PFSK-1 (cell line): ENCODE measurements at regions not wholly inside any gene's neighbourhood (a gene's known extent, or its start where the extent isn't known, plus 50 kb on each side); places are given as distances from the start of the nearest gene placed in this dataset.

Experiments
- FOXP2 ChIP-seq: optimal IDR thresholded peaks from 2 replicates; pipeline ENCODE3; 2011; ENCODE audit warnings: borderline replicate concordance, control low read depth, inconsistent platforms; ENCODE audit not compliant: insufficient read depth; ENCODE audit errors: extremely low read length, extremely low read depth
- POLR2AphosphoS5 ChIP-seq: IDR thresholded peaks from 2 replicates; pipeline ENCODE4 v1.6.1; 2012; ENCODE audit warnings: low read depth, mild to moderate bottlenecking, control low read depth, low read length, moderate library complexity
- SIN3A ChIP-seq: IDR thresholded peaks from 2 replicates; pipeline ENCODE4 v1.6.1; 2012; ENCODE audit warnings: mild to moderate bottlenecking, low read length, moderate library complexity, borderline replicate concordance; ENCODE audit not compliant: insufficient read depth
- TAF1 ChIP-seq: IDR thresholded peaks from 2 replicates; pipeline ENCODE4 v1.6.1; 2012; ENCODE audit warnings: low read length, control low read depth, borderline replicate concordance; ENCODE audit not compliant: insufficient read depth
- TF ChIP-seq, protein P1 (sequence below), 2 experiments: IDR thresholded peaks; 2 replicates each; pipeline versions ENCODE4 v1.6.1 to v1.8.0; 2011 to 2012; ENCODE audit warnings: low read depth in 2 of 2, low read length in 2 of 2, control low read depth in 1 of 2, inconsistent platforms in 1 of 2, mild to moderate bottlenecking in 1 of 2, moderate library complexity in 1 of 2; ENCODE audit not compliant: insufficient read depth in 1 of 2

DNA sequence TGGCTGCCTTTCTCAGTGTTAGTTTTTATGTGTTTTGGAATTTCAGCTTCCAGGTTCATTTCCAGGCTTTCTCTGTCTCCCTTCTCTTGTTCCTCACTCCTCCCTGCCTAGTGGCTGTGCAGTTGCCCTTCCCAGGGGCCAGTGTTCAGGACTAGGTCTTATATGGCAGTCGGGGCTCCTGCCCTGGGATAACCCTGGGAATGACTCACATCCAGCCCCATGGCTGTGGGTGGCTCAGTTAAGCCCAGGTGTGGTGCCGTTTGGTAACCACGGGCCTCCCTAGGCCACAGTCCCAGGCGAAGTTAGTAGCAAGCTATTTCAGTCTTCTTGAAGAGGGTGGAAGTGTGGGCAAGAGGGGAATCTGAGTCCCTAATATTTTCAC is 57.4 kb upstream of the DDR1 start:
- TF ChIP-seq SIN3A (no peak), POLR2AphosphoS5 (no peak), FOXP2 (no peak), TAF1 (no peak)
- TF ChIP-seq, protein P1, sequence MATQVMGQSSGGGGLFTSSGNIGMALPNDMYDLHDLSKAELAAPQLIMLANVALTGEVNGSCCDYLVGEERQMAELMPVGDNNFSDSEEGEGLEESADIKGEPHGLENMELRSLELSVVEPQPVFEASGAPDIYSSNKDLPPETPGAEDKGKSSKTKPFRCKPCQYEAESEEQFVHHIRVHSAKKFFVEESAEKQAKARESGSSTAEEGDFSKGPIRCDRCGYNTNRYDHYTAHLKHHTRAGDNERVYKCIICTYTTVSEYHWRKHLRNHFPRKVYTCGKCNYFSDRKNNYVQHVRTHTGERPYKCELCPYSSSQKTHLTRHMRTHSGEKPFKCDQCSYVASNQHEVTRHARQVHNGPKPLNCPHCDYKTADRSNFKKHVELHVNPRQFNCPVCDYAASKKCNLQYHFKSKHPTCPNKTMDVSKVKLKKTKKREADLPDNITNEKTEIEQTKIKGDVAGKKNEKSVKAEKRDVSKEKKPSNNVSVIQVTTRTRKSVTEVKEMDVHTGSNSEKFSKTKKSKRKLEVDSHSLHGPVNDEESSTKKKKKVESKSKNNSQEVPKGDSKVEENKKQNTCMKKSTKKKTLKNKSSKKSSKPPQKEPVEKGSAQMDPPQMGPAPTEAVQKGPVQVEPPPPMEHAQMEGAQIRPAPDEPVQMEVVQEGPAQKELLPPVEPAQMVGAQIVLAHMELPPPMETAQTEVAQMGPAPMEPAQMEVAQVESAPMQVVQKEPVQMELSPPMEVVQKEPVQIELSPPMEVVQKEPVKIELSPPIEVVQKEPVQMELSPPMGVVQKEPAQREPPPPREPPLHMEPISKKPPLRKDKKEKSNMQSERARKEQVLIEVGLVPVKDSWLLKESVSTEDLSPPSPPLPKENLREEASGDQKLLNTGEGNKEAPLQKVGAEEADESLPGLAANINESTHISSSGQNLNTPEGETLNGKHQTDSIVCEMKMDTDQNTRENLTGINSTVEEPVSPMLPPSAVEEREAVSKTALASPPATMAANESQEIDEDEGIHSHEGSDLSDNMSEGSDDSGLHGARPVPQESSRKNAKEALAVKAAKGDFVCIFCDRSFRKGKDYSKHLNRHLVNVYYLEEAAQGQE (IDR thresholded peaks at IDR 0.05; ENCODE audit: insufficient read depth in 1 of 2, low read depth in 2 of 2, low read length in 2 of 2), result no peak

DNA sequence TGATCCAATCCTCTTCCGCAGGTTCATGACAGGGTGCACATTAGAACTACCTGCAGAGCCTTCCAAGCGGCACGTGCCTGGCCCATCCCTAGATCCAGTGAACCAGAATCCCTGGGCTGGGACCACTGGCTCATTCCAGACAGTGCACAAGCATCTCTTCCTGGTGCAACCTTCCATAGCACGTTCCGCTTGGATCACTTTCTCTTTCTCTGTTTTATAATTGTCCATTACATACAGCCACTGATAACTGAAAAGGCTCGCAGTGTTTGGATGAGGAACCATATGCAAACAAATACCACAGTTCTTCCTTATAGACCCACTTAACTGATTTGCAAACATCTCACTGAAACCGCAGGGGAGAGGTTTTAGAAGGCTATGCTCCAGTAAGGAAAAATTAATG is 59.6 kb upstream of the DDR1 start:
- TF ChIP-seq TAF1, result no peak
- TF ChIP-seq FOXP2, result no peak
- TF ChIP-seq, protein P1 (IDR thresholded peaks at IDR 0.05; ENCODE audit: insufficient read depth in 1 of 2, low read depth in 2 of 2, low read length in 2 of 2), result no peak
- no peak for TF ChIP-seq POLR2AphosphoS5
- TF ChIP-seq SIN3A, result no peak

DNA sequence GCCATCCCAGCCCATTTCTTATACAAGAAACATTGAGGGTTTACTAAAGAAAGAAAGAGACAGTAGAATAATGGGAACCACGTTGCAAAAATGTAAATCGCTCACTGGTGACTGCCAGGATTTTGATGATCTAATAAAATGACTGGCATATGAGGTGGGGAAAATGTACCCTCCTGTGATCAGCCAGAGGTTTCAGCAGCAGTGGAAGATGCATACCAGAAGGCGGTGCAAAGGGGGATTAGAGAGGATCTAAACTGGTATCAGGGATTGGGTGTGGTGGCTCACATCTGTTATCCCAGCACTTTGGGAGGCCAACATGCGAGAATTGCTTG is 60.8 kb upstream of the DDR1 start:
- TF ChIP-seq FOXP2, result no peak
- TF ChIP-seq SIN3A, result no peak
- TF ChIP-seq, protein P1 (IDR thresholded peaks at IDR 0.05; ENCODE audit: insufficient read depth in 1 of 2, low read depth in 2 of 2, low read length in 2 of 2), result no peak
- TF ChIP-seq POLR2AphosphoS5, result no peak
- no peak for TF ChIP-seq TAF1

DNA sequence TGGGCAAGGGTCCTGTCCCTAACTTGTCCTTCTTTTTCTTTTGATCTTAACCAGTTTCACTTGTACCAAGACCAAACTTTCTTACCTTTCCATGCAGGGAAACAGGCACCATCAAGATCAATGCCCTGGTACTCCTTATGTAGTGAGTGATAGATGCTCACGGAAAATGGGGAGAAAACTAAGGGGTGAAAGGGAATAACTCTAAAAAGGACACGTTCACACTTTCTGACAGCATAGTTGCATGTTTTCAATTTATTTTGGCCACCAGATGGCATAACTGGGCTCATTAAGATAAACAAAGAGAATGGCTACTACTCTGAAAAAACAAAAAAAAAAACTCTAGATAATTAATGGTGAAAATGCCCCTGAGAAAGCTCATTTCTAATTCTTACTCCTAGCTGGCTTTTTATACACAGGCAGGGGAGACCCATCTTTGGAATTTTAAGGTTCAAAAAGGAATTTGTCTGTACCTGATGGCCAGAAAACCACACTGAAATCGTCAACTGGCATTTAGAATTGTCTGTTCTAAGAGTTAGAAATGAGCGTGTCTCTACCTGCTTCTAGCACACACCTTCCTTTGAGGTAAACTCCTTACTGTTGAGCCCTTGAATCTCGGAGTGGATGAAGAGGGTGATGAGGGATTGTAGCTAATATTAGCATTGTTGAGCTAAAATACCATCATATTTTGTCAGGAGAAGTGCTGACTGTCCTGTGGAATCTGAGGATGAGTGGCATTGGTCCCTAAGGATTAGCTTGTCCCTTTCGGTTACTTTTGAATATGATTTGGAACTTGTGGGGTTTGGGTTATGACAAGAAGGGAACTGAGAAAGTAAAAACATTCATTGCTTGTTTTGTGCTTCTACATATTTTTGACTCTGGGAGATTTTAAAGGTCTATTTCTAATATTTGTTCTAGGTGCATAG is 62.2 kb upstream of the DDR1 start:
- TF ChIP-seq SIN3A (no peak), TAF1 (no peak), FOXP2 (no peak), POLR2AphosphoS5 (no peak)
- TF ChIP-seq, protein P1 (IDR thresholded peaks at IDR 0.05; ENCODE audit: insufficient read depth in 1 of 2, low read depth in 2 of 2, low read length in 2 of 2), result no peak
